Astrocyte of the hippocampus (primary cell): ENCODE measurements at regions not wholly inside any gene's neighbourhood (a gene's known extent, or its start where the extent isn't known, plus 50 kb on each side); places are given as distances from the start of the nearest gene placed in this dataset.

Experiments
- DNase-seq: peaks from one replicate; pipeline ENCODE4 v3.0.0; 2011; ENCODE audit warnings: low read depth, low spot score

DNA sequence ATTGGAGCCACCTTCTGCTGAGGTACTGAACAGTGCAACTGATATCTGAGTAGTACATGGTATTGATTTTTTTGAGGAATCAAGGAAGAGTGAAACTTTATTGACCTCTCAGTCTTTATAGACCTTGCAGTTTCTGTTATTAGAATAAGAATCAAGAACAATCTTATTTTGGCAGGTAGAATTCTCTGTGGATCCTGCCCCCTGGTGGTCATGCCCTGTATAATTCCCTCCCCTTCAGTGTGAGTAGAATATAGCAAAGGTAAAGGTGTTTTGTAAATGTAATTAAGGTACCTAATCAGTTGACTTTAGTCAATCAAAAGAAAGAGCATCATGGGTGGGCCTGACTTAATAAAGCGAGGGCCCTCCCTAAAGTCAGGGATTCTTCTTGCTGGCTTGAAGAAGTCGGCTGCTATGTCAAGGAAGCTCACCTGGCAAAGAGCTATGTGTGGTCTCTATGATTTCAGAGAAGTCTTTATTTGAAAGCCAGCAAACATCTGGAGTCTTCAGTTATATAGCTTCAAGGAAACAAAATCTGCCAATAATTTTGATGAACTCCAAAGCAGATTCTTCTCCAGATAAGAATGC lies 142.8 kb downstream of the LSM5 start:
- DNase-seq: peak; percentile 28

DNA sequence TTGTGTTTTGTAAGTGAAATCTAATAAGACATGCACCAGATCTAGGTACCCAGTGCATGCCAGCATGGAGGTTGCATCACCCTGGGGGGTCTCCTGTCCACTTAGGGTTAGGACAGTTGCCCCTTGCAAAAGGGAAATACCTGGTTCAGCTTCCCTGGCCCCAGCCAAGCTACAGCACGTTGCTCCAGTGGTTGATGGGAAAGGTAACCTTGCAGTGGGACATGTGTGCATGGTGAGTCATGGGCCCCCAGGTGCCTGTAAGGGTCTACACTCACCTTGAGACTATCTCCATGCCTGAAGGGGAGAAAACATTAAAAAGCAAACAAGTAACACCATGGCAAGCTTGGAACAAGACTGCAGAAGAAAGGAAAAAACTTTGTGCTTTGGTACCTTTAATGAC lies 143.9 kb downstream of the LSM5 start:
- no peak for DNase-seq

DNA sequence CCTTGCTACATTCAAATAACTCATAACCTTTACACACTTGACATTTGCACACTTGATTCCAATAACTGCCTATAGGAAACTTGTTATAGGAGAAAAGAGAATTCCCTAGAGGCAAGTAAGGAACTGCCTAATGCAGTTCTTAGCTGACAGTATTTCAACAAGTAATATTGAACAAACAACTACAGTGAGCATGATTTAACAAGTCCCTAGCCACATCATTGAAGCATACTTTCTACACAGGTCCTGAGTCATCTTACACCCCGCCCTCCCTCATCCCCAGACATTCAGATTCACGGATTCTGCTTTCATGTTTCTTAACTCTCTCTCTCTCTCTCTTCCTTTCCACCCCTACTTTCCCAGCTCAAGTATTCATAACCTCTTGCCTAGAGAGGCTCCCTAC lies 153.5 kb downstream of the LSM5 start:
- no peak for DNase-seq

DNA sequence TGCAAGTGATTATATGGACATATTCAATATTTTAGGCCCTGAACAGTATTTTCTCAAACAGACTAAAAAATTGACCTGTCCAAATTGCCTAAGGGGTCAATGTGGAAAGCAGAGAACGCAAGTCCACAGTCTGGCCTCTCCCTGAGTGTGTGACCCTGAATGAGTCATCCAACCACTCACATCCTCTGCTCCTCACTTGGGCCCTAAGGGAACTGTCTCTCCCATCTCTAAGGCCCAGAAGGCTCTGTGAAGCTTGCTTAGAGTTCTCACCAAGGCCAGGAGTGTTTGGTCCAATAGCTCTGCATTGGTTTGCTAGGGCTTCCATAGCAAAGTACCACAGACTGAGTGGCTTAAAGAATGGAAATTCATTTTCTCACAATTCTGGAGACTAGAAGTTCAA lies 155.1 kb downstream of the LSM5 start:
- DNase-seq: no peak

DNA sequence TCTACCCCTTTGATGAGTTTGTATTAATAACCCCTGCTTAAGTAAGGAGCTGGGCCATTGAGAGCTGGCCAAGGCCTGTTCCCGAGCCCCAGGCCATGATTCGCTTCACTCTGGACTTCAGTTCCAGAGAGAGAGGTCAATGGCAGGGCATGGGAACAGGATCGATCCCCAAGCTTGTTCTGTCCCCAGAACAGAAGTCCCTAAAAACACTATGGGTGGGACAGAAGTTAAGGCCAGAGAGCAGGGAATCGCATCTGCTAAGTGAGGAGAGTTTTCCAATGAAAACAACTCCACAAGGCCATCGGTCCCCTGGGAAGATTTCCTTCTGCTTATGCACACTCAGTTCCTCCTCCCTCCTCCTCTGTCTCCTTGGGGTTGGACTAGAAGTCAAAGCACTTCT lies 159.6 kb downstream of the LSM5 start:
- DNase-seq: no peak

DNA sequence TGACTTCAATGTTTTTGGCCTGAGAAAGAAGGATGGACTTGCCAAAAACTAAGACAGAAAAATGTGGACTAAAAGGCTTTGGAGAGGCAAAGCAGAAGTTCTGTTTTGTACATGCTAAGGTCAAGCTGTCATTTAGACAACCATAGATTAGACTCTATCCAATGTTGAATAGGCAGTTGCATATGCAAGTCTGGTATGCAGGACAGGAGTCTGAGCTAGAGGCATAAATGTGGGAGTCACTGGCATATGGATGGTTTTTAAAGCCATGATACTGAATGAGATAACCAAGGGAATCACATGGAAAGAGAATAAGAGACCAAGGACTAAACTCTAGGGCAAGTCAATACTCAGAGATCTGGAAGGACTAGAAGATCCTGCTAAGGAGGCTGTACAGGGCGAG lies 164.1 kb downstream of the LSM5 start:
- no peak for DNase-seq

DNA sequence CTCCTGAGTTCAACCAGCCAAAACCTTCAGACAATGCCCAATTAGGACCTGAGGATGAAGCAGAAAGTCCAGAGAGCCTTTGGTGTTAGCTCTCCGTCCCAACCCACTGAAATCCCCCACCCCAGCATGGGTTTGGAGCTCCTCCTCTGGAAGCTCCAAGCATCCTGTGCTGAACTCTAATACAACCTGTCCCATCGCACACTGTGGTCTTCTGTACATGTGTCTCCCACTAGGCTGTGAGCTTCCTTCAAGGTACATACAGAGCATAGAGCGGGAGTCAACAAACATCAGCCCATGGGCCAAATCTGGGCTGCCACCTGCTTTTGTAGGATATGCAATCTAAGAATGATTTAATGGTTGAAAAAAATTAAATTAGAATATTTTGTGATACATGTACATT lies 166.5 kb downstream of the LSM5 start:
- DNase-seq: no peak

DNA sequence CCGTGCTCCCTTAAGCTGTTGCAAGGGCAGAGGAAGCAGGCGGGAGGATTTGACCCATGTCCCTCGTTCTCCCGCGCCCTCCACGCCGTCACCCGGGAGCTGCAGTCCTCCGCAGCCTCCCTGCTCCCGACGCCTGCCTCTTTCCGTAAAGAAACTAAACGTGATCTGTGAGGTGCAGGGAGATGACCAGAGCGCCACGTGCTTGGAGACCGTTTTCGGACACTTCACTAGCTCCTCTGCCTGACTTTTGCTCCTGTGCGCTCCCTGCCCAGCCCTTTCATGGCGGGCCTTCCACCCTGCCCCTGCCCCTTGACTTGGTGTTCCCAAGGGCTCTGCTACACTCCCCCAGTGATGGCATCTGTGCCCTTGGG lies 171.2 kb downstream of the LSM5 start:
- DNase-seq: no peak

DNA sequence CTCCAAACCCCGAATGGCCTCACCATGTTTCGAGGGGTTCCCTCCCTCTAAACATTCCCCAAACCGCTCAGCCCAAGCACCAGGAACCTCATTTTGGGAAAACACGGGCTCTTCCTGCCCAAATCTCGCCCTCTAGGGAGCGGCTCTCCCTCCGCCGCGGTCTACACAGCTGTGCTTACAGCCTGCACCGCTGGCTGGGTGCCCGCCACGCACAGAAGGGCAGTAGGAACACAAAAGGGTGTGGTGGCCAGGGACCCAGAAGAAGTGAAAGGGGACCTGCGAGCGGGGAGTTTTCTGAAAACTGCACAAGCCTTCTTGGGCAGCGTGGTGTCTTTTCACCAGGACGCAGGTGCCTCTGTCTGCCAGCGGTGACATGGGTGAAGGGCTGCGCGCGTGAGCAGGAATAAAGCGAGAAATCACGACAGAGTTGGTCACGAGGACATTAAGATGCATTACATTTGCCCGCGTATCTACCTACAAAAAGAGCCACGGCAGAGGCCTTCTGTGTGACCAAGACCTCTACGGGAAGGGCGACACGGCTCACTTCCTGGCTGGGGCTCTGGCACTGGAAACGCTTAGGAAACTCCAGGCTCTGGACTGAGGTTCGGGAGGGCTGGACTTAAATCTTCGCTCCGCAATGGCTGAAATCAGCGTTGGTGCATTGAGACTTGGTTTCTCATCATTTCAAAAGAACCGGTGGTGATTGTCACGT lies 171.7 kb downstream of the LSM5 start:
- peak; percentile 10 for DNase-seq

DNA sequence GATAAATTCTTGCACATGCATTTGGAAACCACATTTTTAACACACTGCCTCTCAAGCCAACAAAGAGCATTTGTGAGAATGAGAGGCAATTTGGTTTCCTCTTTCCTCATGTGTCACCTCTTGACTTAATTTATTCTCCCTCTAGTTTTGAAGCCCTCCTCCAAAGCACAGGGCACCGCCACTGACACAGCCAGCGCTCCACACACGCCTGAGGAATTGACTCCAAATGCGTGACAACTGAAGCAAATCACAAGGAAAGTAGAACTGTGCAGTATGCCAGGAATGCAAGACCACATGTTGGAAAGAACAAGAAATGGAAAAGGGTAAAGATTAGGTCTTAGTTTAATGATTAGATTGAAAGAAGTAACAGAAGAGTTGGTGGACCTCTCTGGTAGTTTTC lies 173.3 kb downstream of the LSM5 start:
- DNase-seq: peak; percentile 76

DNA sequence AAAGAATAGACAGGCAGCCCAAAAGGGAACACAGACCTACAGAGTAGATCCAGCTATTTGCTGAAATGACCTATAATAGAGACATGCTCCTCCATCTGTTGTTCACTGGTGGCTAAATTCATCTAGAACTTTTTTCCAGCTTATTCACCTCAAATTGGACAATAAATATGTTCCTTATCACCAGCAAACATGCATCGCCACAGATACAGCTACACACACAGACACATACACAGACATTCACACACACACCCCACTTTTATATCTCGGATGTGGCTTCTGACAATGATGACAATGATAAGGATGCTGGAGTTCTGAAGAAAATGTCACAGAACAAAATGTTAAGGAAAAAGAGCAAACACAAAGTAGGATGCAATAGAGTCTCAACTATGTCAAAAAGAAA lies 175.4 kb downstream of the LSM5 start:
- no peak for DNase-seq

DNA sequence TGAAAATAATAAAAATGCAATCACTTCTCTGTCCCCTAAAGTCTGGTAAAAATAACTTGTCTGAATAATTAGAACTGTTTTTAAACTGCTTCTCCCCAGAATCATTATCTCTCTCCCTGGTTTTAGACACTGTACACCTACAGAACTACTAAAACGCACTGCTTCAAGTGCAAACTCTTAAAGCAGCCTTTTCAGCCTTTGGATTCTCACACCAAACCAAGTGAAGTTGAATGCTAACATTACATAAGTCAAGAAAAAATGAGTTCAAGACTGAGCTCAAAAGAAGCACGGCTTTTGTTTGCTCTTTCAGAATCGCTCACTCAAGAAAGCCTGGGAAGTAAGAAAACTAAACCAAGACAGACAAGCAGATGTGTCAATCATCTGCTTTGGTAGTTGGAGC lies 188.8 kb downstream of the LSM5 start:
- no peak for DNase-seq

DNA sequence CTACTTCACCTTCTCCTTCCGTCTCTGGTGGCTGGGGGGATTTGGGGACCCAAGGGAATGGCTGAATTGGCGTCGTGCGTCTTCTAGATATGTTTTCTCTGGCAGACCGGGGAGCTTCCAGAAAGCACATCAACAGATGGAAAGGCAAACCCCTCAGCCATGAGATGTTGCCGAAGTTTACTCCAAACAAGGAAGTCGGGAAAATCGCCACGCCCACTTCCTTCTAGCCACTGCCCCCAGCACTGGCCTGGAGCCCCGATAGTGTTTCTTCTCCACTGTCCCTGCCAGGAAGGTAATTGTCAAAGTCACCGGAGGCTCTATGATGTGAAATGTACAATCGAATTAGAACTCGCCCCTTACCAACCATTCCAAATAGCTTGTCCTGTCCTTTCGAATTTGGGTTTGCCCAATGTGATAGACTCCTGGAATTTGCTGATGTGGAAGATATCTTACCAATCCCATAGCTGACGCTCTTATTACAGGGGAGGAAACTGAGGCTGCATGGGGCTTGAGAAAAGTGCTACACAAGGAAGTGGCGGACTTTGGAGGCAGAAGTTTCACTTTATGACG lies 191.0 kb downstream of the LSM5 start:
- DNase-seq: peak; percentile 38

DNA sequence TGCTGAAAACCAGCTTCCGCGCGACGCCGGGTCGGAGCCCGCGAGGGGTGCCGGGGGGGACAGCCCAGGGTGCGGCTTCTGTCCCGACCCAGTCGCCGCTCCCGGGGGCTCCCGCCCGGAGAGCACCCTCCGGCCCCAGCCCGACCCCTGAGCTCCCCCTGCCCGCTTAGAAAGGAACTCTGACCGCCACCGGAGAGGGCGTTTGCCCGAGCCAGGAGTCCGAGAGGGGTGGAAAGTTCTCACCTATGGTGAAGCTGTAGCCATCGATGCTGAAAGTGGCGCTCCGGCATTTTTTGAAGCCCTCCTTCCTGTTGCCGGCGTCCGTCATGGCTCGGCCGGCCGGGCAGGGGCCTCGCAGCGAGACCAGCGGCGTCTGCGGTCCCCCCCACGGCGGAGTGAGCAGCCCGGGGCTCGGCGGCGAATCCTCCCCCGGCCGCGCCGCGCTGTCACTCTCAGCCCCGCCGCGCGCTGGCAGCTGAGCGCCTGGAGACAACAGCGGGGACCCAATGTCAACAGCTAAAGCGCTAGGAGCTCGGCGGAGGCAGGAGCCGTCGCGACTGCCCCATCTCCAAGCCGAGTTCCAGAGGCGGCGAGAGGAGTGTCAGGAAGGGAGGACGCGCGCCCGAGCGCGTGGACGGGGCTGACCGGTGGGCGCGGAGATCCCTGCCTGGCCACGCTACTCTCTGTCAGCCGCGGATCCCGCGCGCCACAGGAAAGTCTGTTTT lies 191.6 kb downstream of the LSM5 start:
- DNase-seq: peak; percentile 44

DNA sequence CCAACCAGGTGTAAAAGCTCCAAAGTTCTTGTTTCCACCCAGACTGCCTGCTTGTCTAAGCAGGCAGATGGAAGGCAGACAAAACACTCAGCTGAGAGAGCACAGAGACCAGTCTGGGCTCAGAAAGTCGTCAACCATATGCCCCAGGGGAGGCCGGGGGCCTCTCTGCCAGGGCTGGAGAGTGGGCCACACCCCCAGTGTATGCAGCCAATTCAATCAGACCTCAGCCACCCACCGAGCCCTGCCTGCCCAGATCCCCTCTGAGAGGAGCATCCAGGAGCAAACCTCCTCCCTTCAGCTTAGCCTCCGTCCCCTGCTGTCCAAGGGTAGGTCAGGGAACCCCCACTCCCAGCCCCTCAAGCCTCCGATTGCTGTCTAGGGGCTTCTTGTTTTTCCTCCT lies 196.3 kb downstream of the LSM5 start:
- DNase-seq: no peak

DNA sequence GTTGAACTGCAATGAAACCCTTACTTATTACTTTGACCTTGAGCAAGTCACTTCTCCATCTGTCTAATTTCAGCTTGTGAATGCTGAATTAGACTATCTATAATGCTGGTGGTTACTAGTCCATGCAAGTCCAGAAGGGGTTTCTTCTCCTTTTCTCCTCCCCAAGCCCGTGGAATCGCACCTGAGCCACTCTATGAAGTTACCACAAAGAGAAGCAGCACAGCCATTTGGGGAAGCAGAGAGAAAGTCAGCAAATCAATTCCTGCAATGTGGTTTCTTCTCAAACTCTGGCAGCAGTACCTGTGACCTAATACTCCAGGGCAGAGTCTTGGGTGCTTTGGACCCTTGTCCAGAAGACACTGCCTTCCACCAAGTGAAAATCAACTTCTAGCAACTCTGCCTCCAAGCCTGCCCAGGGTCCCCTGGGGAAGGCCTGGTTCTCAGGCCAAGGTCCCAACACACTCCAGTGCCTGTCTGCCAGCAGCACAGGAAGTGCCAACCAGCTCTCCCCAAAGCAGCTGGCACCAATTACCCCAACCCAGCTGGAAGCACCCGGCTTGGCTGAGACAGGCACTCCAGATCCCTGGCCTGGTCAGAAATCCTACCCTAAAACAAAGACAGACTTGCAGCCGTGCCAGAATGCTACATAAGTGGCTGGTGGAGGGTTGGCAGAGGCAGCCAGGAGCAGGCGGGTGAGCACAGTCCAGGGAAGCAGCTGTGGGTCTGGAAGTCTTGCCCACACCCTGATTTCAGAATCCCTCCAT lies 200.3 kb downstream of the LSM5 start:
- peak; percentile 10 for DNase-seq

DNA sequence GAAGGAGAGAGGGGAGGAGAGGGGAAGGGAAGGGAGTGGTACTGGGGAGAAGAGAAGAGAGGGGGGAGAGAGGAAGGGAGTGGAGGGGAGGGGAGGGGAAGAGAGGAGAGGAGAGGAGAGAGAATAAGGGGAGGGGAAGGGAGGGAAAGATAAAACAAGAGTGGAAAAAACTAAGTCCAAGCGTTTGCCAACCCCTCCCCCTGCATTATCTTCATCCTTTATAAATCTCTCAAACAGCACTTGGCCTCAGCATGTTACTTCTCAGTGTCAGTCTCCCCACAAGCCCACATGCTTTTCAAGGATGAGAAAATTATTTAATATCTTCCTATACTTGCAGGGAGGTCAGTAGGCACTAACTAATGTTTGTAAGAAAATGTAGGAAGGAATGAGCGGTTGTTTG lies 204.5 kb downstream of the LSM5 start:
- no peak for DNase-seq

DNA sequence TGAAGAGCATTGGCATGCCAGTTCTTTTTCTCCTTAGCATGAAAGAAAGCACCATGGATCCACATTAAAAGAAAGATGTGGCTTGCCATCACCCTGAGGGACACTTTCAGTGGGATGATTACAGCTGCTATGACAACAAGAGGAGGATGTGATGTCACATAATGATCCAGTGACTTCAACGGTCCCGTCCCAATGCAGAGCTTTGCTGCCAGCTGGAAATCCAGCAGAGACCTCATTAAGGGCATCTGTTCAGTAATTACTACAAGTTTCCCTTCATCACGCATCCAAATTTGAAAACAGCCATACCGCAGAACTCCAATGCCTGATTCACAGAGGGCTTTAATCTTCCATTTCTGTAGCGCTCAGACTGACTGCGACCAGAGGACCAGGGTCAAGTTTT lies 206.6 kb downstream of the LSM5 start:
- no peak for DNase-seq

DNA sequence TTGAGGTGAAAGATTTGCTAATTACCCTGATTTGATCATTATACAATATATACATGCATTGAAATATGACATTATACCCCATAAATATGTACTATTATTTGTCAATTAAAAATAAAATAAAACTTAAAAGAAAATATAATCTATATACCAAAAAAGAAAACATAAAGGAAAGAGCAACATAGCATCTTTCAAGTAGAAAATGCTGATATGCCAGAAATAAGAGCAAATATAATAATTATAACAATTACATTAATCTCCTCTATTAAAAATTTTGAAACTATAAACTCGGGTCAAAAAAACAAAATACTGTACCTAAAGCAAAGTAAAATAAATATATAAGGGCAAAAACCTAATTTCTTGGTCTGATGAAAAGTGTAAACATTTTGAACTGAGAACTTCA lies 209.3 kb upstream of the PDE1C start:
- no peak for DNase-seq

DNA sequence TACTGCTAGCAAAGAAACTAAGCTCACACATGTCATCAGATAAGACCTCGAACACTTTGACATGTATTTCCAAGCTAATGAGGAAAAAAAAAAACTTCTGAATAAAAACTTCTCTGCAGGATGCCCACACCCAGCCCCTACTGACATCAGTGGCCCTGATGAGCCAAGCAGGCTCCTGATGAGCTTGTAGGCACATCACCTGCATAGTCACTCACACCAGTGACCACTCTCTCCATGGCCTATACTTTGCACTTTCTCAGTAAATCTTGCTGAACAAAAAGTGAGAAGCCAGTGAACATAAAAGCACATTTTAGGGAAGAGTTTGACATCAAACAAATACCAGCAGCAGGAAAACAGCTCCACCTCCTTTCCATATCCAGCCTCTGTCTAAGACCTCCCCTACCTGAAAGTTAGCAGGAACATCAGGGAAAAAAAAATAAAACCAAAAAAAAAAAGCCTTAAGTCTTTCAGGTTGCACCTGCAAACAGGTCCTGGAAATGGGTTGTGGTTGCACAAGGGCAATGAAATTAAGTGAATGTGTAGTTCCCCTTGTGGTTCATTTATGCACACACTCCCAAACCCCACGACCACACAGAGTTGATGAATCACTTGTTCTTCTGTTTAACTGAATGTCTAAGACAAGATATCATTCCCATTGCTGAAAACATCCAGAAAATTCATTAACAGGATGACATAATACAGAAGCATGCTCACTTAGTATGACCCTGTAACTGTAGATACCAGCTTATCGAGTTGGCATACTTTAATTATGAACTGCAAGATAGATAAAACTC lies 205.2 kb upstream of the PDE1C start:
- DNase-seq: no peak

DNA sequence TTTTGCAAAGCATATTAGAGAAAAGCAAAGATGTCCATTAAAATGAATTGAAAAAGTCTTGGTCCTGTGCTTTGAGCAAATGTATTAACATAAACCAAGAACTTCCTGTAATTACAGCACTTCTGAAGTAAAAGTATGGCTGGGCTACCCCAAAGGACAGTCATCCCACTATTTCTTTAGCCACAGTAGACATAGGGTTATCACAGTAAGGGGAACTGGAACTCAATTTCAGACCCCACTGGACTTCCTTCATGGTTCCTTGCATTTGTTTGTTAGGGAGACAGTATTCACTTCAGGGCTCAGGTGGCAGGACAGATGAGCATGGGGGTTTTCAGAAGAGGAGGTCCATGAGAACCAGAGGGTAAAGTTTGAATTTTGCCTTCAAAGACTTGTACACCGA lies 203.1 kb upstream of the PDE1C start:
- no peak for DNase-seq
